Pancreas (tissue), 10 donors: ENCODE measurements at regions not wholly inside any gene's neighbourhood (a gene's known extent, or its start where the extent isn't known, plus 50 kb on each side); places are given as distances from the start of the nearest gene placed in this dataset.

ENCODE experiments used
- ATAC-seq, 4 donors: fragments of 200-7000 bp; cut with Tn5 transposase; one replicate each; pipeline versions ENCODE4 v1.8.0 to v1.9.1; 2020; ENCODE audit warnings: mild to moderate bottlenecking in 4 of 4, moderate library complexity in 4 of 4
- DNase-seq, 6 donors: peaks; one replicate each; pipeline ENCODE4 v3.0.0-alpha.2; 2020
- FAIRE-seq: peaks from 2 replicates; lab custom pipeline; 2012; peaks lifted over from hg19 to GRCh38; lab: Jason Lieb, UNC
- H3K27ac ChIP-seq, 4 donors: fragments of 200-600 bp; sonication (generic); 1 replicate in 3 of 4; 2 replicates in 1 of 4; pipeline versions ENCODE4 v1.5.0 to v1.8.0; 2020
- H3K27me3 ChIP-seq, 4 donors: fragments of 200-600 bp; one replicate each; pipeline ENCODE4 v1.8.0; 2021
- H3K36me3 ChIP-seq, 3 donors: fragments of 200-600 bp; sonication (generic) in 1 of 3; one replicate each; pipeline versions ENCODE4 v1.5.0 to v1.8.0; 2020 to 2021
- H3K4me1 ChIP-seq, 3 donors: fragments of 200-600 bp; one replicate each; pipeline ENCODE4 v1.8.0; 2021
- H3K4me3 ChIP-seq, 4 donors: fragments of 200-600 bp; sonication (generic) in 2 of 4; one replicate each; pipeline versions ENCODE4 v1.5.0 to v1.8.0; 2020 to 2021
- H3K9me3 ChIP-seq, 4 donors: fragments of 200-600 bp; one replicate each; pipeline ENCODE4 v1.8.0; 2021
- WGBS, 2 donors: extraction: QIAGEN DNeasy Blood & Tissue Kit; methylation state at CpG; one replicate each; pipeline ENCODE4 v1.1.7; 2013; 5-methylcytosine and 5-hydroxymethylcytosine counted together
- intact Hi-C, 3 donors: fragments of 100-400 bp; cut with DNase I; formaldehyde crosslinking; loops; one replicate each; pipeline versions ENCODE4 v1.11.1 to v1.14.2; 2022
- TF ChIP-seq, protein P1 (sequence below), 4 donors: fragments of 200-600 bp; sonication (generic) in 3 of 4; IDR thresholded peaks; one replicate each; pipeline versions ENCODE4 v1.5.0 to v1.8.0; 2021; ENCODE audit warnings: antibody characterized with exemption in 4 of 4
- donor health status: healthy with polysubstance abuse.
- donor health status: DM: no; HTN: no; CAD: no; lungs with moderate emphysema.
- donor health status: DM: no; HTN: no; CAD: no.
- donor health status: control.
- donor health status: control.
- donor health status: Bipolar disorder and iron deficiency.
- donor health status: DM: yes; HTN: yes; CAD: no.
- donor health status: DM: no; HTN: no; CAD: no.
- donor health status: DM: no; HTN: no; CAD: no.
- donor health status: DM: yes; HTN: yes; CAD: no.

GRCh38 chr9:13832446-13832845, 481.5 kb downstream of the NFIB start:
- TF ChIP-seq, protein P1, sequence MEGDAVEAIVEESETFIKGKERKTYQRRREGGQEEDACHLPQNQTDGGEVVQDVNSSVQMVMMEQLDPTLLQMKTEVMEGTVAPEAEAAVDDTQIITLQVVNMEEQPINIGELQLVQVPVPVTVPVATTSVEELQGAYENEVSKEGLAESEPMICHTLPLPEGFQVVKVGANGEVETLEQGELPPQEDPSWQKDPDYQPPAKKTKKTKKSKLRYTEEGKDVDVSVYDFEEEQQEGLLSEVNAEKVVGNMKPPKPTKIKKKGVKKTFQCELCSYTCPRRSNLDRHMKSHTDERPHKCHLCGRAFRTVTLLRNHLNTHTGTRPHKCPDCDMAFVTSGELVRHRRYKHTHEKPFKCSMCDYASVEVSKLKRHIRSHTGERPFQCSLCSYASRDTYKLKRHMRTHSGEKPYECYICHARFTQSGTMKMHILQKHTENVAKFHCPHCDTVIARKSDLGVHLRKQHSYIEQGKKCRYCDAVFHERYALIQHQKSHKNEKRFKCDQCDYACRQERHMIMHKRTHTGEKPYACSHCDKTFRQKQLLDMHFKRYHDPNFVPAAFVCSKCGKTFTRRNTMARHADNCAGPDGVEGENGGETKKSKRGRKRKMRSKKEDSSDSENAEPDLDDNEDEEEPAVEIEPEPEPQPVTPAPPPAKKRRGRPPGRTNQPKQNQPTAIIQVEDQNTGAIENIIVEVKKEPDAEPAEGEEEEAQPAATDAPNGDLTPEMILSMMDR (IDR thresholded peaks at IDR 0.05), result no peak
- FAIRE-seq, result no peak
- Histone ChIP-seq H3K4me3 (no peak overlapping the region), H3K9me3 (no peaks in the 10 kb centered on the region), H3K4me1 (no peaks in the 10 kb centered on the region), H3K27me3 (no peaks in the 10 kb centered on the region), H3K36me3 (no peaks in the 10 kb centered on the region), H3K27ac (no peak overlapping the region)
- no peak for ATAC-seq
- no peak for DNase-seq
- intact Hi-C loops, result no loop called here

- Histone ChIP-seq H3K4me1 (no peaks in the 10 kb centered on the region), H3K27ac (no peak overlapping the region), H3K4me3 (no peak overlapping the region), H3K36me3 (no peaks in the 10 kb centered on the region), H3K9me3 (no peaks in the 10 kb centered on the region), H3K27me3 (no peaks in the 10 kb centered on the region)
- FAIRE-seq (no peak), DNase-seq (no peak), ATAC-seq (no peak)
- TF ChIP-seq, protein P1 (IDR thresholded peaks at IDR 0.05), result no peak
- intact Hi-C loops, result no loop called here
These were observed 490.9 kb downstream of the NFIB start for GRCh38 chr9:13823026-13823425.

DNA sequence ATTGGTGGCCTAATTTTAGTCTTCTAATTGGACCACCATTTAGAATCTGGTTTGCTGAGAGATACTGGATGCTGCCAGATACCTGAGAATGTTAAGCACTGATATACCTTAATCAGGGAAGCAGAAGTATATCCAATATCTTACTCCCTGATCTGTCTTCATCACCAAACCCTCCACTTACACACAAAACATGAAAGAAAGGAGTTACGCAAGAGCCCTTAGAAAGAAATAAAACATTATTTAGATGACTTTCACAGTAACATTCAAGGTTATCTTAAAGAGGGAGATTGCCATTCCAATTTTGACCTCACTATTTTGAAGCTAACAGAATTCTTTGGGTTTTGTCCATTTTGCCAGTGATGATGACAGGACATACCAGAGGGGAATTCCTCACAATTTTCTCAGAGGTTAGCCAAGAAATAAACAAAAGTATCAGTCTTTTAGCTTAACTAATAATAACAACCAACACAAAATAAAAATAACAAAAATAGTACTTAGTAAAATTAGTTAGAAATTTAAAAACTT, 496.1 kb downstream of the NFIB start:
- ATAC-seq (no peak), DNase-seq (no peak), FAIRE-seq (peak; percentile 51)
- no peaks in the 10 kb centered on the region for H3K9me3 ChIP-seq
- 89 to 94% methylated on average over 1 of the region's 1 CpG for WGBS, 2 donors
- H3K4me1 ChIP-seq, result no peaks in the 10 kb centered on the region
- TF ChIP-seq, protein P1 (IDR thresholded peaks at IDR 0.05), result no peak
- no peak overlapping the region for H3K4me3 ChIP-seq
- no peaks in the 10 kb centered on the region for H3K27me3 ChIP-seq
- intact Hi-C loops, result no loop called here
- H3K36me3 ChIP-seq, result no peaks in the 10 kb centered on the region
- H3K27ac ChIP-seq, result no peak overlapping the region

GRCh38 chr9:13816837-13817236, 497.1 kb downstream of the NFIB start:
- no peaks in the 10 kb centered on the region for H3K9me3 ChIP-seq
- TF ChIP-seq, protein P1 (IDR thresholded peaks at IDR 0.05), result no peak
- DNase-seq, result no peak
- FAIRE-seq, result no peak
- no peak overlapping the region for H3K4me3 ChIP-seq
- H3K4me1 ChIP-seq, result no peaks in the 10 kb centered on the region
- H3K36me3 ChIP-seq, result no peaks in the 10 kb centered on the region
- no peak for ATAC-seq
- no peaks in the 10 kb centered on the region for H3K27me3 ChIP-seq
- intact Hi-C loops, result no loop called here
- H3K27ac ChIP-seq, result no peak overlapping the region
- 77 to 84% methylated on average over 3 of the region's 3 CpGs for WGBS, 2 donors

DNA sequence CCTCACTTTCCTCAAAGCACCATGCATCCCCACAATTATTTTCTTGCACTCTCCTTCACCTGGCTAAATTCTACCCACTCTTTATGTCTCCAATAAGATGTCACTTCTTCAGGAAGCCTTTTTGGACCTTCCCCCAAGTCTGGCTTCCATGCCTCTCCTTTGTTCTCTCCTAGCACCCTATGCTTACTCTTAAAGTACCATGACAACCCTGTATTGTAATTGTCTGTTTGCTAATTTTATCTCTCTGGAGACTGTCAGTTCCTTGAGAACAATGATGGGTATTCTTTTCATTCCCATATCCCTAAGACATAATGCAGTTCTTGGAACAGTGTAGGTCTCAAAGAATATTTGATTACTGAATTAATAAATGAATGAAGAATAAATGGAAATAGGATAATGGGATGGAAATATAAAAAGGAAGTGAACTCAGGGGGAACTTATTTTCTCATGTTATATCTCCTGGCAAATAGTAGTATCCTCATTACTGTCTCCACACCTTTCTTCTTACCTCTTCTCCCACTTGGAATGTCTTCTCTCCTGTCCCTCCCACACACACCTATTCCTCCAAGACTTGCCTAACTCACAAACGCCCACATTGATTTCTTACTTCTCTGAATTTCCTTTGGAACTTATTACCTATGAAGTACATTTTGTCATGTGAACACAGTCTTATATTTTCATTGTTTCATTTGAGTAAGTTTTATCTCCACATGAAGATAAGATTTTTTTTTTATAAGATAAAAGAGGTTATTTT, 499.1 kb downstream of the NFIB start:
- 54 to 81% methylated on average over 1 of the region's 1 CpG for WGBS, 2 donors
- H3K27ac ChIP-seq, result no peak overlapping the region
- no peaks in the 10 kb centered on the region for H3K9me3 ChIP-seq
- no peaks in the 10 kb centered on the region for H3K4me1 ChIP-seq
- intact Hi-C loops, result no loop called here
- H3K4me3 ChIP-seq, result no peak overlapping the region
- TF ChIP-seq, protein P1 (IDR thresholded peaks at IDR 0.05), result no peak
- ATAC-seq (no peak), FAIRE-seq (no peak), DNase-seq (no peak)
- H3K27me3 ChIP-seq, result no peaks in the 10 kb centered on the region
- H3K36me3 ChIP-seq, result no peaks in the 10 kb centered on the region
